D721Med (cell line): ENCODE measurements at regions not wholly inside any gene's neighbourhood (a gene's known extent, or its start where the extent isn't known, plus 50 kb on each side); places are given as distances from the start of the nearest gene placed in this dataset.

Experiments
- DNase-seq: peaks from one replicate; pipeline ENCODE4 v3.0.0; 2011; ENCODE audit warnings: low spot score; ENCODE audit not compliant: insufficient read length
- FAIRE-seq: peaks from 2 replicates; lab custom pipeline; 2011; peaks lifted over from hg19 to GRCh38; lab: Jason Lieb, UNC
- TF ChIP-seq, protein P1 (sequence below): IDR thresholded peaks from 2 replicates; pipeline ENCODE4 v1.5.1; 2012; ENCODE audit warnings: mild to moderate bottlenecking, control low read depth; ENCODE audit not compliant: insufficient read depth; ENCODE audit errors: missing control alignments

DNA sequence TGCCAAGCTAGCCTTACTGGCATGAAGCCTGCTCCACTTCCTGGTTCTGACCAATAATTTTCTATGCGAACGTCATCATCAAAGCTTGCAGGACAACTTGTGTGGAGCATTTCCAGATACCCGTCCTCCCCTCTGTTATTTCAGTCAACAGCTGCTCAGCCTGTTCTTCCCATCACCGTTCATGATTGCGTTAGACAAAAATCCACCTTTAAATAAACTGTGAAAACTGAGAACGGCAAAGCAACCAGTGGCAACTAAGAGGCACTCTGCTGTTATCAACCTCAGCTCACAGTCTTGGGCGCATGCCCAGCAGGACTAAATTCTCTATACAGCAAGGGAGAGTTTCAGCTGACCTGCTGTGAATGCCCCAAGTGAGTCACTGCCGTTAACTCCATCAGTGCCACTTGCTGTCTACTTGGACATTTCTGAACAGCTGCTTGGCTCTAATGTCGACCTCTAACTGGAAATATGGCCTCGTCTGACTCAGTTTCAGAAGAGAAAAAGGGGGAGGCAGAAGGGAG, 207.4 kb upstream of the RUNX1 start:
- no peak for FAIRE-seq
- TF ChIP-seq, protein P1, sequence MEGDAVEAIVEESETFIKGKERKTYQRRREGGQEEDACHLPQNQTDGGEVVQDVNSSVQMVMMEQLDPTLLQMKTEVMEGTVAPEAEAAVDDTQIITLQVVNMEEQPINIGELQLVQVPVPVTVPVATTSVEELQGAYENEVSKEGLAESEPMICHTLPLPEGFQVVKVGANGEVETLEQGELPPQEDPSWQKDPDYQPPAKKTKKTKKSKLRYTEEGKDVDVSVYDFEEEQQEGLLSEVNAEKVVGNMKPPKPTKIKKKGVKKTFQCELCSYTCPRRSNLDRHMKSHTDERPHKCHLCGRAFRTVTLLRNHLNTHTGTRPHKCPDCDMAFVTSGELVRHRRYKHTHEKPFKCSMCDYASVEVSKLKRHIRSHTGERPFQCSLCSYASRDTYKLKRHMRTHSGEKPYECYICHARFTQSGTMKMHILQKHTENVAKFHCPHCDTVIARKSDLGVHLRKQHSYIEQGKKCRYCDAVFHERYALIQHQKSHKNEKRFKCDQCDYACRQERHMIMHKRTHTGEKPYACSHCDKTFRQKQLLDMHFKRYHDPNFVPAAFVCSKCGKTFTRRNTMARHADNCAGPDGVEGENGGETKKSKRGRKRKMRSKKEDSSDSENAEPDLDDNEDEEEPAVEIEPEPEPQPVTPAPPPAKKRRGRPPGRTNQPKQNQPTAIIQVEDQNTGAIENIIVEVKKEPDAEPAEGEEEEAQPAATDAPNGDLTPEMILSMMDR, result no peak
- no peak for DNase-seq

DNA sequence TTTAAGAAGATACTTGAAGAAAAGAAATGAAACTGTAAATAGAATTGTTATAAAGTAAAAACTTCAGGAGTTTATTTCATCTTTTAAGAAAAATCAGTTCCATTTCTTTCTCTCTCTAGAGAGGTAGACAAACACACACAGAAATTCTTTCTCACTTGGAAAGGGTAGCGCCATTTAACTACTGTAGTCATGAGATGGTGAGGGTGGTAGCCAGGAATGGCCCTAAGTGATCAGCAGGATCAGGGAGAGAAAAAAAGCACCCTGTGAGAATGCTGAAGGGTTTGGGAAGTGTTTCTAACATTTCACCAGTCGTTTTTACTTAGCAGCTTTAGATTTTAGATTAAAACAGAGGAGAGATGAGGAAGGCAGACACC, 205.7 kb upstream of the RUNX1 start:
- DNase-seq (no peak), FAIRE-seq (no peak)
- TF ChIP-seq, protein P1, result no peak

DNA sequence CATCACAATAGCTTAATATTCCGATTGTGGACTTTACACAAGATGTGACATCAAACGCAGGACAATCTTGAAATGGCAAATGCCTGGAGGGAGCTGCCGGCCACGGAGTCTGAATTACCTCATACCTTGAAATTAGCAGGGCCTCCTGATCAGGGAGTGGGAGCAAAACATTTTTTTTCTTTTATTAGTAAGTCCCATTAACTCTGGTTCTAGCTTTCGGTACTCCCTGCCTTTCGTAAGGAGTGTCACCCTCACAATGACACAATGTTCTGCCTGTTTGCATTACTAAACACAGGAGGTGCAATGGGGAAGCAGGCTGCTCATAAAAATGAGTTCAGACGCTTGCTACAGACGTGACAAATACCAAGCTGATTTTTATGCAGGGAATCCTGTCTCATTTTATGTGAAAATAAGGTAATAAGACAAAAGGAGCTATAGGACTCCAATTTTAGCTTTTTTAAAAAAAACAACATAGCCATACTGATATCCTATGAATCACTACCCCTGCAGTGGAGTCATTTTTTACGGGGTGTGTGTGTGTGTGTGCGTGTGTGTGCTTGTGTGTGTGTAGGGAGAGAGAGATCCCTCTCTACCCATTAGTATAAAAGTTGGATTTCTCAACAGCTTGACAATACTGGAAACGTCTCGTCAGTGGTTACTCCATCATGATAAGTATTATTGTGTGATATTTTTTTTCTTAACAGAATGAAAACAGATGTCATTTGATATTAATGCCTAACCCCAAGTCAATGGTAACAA, 205.1 kb upstream of the RUNX1 start:
- TF ChIP-seq, protein P1, result no peak
- DNase-seq, result no peak
- FAIRE-seq, result no peak

DNA sequence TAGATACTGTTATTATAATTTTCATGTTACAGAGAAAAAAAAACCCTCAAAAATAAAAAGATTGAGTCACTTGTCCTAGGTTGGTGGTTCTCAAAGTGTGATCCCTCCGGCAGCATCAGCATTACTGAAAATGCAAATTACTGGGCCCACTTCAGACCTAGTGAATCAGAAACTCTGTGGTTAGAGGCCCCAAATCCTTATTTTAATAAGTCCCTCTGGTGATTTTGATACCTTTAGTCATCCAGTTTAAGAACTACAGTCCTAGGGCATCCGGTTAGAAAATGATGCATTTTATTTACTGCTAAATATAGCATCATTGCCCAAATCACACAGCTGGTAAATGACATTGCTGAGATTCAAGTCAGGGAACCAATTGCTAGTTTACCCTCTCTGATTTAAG, 203.7 kb upstream of the RUNX1 start:
- FAIRE-seq, result no peak
- no peak for DNase-seq
- TF ChIP-seq, protein P1, result no peak

DNA sequence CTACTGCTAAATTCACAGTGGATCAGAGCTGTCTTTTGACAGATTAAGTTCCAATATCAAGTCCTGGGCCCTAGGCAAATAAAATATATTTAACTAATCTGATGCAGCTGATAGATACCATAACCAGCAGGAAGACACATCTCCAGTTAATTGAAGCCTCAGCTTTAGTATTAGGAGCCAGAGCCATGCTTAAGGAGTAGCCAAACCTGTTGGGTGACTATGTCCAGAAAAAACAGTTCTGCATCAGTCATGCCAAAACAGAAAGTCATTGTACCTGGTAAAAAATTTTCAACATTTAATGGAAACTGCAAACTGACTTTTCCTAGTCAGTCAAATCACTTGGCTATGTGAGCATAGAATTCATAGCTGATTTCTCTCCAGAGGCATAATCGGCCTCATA, 200.5 kb upstream of the RUNX1 start:
- TF ChIP-seq, protein P1, result no peak
- no peak for FAIRE-seq
- no peak for DNase-seq

DNA sequence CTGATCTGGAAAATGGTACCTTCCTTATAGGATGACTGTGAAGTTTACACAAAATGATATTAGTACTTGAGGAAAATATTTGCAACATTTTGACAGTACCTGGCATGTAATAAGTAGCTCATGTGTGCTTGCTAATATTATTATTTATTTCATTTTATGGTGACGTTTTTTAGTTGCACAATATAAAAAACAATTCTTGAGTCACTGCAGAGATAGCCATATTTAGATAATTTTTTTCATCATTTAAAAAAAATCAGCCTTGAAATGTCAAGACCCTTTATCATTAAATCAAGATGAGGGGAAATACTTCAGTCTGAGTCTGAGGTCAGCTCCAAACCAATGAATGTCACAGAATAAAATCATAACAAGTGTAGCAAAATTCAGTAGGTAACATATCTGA, 196.8 kb upstream of the RUNX1 start:
- TF ChIP-seq, protein P1, result no peak
- FAIRE-seq (no peak), DNase-seq (no peak)

DNA sequence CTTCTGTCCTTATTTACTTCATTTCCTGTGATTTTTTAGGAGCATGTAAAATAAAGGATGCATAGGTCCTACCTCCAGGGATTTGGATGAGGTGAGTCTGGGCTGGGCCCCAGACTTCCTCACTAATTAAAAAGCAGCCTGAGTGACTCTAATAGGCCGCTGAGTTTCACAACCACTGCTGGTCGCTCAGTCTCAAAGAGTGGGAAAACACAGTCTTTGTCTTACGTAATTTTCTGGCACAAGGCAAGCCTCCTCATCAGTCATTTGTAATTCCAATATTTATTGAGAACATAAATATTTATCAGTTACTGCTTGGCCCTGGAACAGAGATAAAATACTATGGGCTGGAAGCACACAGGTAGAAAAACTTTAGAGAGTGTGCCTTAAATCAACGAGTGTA, 195.4 kb upstream of the RUNX1 start:
- FAIRE-seq (no peak), DNase-seq (no peak)
- TF ChIP-seq, protein P1, result no peak
